Suppressor macrophage treated with lipopolysaccharide for 4 hours (primary cell): ENCODE measurements at regions not wholly inside any gene's neighbourhood (a gene's known extent, or its start where the extent isn't known, plus 50 kb on each side); places are given as distances from the start of the nearest gene placed in this dataset.

Experiments used
- DNase-seq: peaks from one replicate; pipeline ENCODE4 v3.0.0-alpha.2; 2020

DNA sequence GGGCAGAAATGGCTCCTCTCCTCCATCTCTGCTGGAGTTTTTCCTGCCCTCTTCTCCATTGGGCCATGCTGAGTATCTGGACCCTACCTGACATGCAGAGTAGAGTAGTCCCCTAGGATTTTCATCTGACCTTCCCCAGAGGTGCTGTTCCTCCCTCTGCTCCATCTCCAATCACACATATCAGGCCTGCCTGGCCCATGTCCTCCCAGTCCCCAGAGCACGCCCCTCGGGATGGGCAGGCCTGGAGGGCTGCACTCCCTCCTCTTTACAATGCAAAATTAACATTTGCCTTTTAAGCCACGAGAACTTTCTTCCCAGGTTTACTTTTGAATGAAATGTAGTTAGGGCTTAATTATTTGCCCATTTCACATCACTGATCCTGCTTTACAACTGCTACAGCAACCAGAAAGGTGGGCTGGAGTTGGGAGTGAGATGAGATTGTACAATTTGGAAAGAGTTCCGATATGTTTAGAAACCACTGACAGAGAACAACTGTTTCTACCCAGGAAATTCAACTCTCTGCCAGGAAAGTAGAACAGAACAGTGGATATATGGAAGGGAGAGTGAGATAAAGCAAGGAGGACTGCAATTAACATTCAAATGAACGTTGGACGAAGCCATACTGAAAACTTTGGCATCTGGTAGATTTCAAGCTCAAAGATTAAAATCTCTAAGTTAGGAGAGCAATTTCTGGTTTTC is 184.0 kb upstream of the HABP2 start:
- DNase-seq: no peak

- DNase-seq: no peak
Measured at GRCh38 chr10:113369365-113369694, 183.5 kb upstream of the HABP2 start.

- DNase-seq: no peak
Measured at GRCh38 chr10:113376428-113376827, 176.4 kb upstream of the HABP2 start.

GRCh38 chr10:113379091-113379490 is 173.8 kb upstream of the HABP2 start:
- DNase-seq: no peak

DNA sequence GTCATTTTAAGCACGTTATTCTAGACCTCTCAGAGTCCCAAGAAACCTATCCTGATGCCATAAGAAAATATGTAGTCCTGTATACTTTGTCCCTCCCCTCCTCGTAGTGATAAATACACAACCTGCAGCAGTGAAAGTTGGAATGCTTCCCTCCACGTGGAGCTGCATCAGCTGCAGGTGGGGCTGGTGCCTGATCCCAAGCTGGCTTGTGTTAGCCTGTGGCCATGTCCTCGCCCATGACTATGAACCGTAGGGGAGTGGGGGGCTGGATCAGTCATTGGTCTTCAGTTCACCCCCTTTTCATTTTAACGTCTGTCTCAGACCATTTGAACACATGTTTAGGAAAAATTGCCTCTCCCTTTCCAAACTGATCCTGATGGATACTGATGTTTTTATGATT is 171.4 kb upstream of the HABP2 start:
- no peak for DNase-seq

GRCh38 chr10:113381981-113382509 is 170.8 kb upstream of the HABP2 start:
- peak; percentile 77 for DNase-seq

DNA sequence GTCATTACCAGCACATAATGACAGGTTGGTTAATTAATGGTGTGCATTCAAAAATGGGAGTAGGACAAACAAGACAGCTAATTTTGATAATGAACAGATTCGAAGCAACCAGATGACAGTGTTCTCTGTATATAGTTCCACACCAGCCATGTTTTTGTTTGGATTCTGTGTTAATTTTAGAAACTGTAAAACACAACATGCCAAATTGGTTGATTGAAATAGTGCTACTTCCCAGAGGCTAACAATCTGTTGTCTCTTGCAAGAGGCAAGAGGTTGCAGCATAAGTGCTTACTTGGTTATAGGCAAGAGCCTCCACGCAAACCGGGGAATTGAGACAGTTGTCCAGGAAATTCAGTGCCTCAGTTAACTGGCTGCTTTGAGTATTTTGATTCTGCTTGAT is 170.2 kb upstream of the HABP2 start:
- no peak for DNase-seq

GRCh38 chr10:113384181-113384580 is 168.7 kb upstream of the HABP2 start:
- no peak for DNase-seq

- DNase-seq: peak; percentile 84
Measured at GRCh38 chr10:113385021-113385999, 167.5 kb upstream of the HABP2 start.

DNA sequence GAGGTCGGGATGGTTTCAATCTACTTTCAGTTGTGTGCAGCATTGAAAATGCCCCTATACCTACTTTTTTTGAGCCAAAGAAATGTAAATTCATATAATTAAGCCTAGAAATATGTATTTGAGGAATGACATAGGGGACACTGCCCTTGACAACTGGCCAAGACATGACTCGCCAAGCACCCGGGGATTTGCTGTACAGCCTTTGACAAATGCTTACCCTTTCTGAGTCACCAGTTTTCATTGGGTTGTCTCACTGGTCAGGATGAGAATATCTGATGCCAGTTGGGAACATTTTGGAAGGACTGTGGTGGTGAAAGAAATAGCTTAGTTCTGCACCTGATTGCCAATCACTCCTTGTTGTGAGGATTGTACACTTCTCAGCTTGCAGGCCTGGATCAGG is 166.8 kb upstream of the HABP2 start:
- DNase-seq: peak; percentile 74

GRCh38 chr10:113389969-113390368 is 162.9 kb upstream of the HABP2 start:
- no peak for DNase-seq

- no peak for DNase-seq
Measured at GRCh38 chr10:113390896-113391295, 162.0 kb upstream of the HABP2 start.

- no peak for DNase-seq
Measured at GRCh38 chr10:113397047-113397446, 155.8 kb upstream of the HABP2 start.

- DNase-seq: peak; percentile 70
Measured at GRCh38 chr10:113399065-113399464, 153.8 kb upstream of the HABP2 start.

GRCh38 chr10:113402602-113403001 is 150.3 kb upstream of the HABP2 start:
- DNase-seq: no peak

DNA sequence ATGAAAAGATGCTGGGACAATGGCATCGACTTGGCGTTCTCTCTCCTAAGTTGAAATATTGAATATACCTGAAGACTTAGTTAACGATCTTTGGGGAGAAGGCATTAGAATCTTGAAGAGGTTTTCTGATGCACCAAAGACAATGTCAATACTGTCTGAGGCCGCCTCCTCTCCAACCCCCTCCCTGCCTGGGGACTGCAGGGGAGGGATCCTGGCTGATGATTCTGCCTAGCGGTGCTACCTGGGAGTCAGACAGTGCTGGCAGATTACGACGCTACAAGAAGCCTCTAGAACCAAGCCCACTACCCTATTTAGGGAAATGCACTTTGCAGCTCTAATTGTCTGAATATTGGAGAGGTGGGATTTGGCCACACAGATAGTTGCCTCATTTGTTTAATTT is 145.6 kb upstream of the HABP2 start:
- DNase-seq: no peak

DNA sequence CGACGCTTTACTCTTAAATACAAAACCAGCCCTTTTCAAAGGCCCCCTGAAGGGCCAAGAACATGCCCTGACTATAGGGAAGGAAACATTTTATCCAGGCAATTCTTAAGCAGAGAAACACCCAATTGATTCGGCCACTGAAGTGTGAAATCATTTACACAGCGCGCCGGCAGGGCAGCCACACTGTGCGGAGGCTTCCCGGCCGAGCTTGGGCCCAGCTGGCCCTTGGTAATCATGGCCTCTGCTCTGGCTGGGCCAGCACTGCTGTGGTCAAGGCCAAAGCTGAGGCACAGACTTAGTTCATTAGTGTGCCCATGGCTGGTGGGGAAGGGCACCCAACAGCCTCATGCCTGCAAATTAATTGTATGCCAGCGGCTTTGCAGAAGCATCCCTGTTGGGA is 143.7 kb upstream of the HABP2 start:
- DNase-seq: no peak

DNA sequence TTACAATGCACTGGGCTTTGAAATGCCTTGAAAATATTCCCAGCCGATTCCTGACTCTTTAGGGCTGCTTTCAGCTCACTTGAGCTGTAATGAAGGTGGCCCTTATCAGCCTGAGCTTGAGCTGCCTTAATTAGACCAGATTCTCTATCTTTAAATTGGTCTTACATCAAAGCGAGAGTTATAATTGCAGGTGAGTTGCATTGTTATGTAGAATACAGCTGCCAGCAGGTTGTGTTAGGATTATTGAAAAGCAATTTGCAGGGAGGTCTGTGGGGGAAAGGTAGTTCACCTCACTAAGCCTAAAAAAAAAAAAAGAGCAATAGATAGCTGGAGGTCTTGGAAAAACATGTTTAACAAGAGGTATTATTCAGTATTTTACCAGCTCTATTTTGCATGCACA is 142.2 kb upstream of the HABP2 start:
- DNase-seq: no peak

DNA sequence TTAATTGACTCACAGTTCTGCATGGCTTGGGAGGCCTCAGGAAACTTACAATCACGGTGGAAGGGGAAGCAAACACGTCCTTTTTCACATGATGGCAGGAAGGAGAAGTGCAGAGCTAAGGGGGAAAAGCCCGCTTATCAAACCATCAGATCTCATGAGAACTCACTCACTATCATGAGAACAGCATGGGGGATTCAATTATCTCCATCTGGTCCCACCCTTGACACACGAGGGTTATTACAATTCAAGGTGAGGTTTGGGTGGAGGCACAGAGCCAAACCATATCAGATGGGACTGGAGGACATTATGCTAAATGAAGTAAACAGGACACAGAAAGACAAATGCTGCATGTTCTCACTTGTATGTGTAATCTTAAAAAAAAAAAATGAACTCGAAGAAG is 141.4 kb upstream of the HABP2 start:
- no peak for DNase-seq

- DNase-seq: no peak
Measured at GRCh38 chr10:113412161-113412560, 140.7 kb upstream of the HABP2 start.

DNA sequence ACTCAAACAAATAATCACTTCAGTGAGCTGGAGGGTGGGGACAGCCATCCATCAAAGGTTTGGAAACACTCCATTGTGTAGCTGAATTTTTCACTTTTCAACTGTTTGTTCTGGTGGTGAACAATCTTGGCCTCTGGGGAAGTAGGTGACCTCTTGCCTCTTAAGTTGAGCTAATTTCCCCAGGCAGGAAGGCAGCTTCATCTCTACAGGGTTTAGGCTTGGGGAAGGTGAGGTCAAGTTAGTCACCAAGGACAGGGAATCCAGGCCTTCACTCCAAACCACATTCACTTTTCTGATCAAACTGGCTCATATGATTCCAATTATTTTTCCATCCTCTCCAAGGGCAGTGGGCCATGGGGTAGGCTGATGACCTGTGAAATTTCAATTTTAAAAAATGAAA is 138.3 kb upstream of the HABP2 start:
- DNase-seq: no peak

DNA sequence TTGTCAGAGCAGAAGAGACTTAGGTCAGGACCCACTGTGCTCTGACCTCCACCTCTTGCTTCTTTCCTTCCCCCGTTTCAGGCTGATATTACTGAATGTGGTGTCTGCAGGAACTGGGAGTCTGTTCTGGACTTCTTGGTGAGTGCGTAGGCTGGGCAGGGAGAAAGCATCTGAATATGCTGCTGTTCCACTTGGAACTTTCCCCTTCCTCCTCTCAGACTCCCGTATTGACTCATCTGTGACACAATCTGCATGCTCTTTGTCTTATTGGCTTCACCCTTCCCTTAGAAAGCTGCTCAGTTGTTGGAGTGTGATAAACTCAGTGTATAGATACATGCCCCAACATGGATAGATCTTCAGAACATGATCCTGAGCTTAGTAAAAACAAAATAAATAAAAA is 137.6 kb upstream of the HABP2 start:
- DNase-seq: no peak

- DNase-seq: no peak
Measured at GRCh38 chr10:113420057-113420732, 132.7 kb upstream of the HABP2 start.
